GM10266 (cell line): ENCODE measurements at regions not wholly inside any gene's neighbourhood (a gene's known extent, or its start where the extent isn't known, plus 50 kb on each side); places are given as distances from the start of the nearest gene placed in this dataset.

Experiments
- DNase-seq: peaks from one replicate; pipeline ENCODE4 v3.0.0; 2012; ENCODE audit errors: extremely low spot score
- TF ChIP-seq, protein P1 (sequence below): IDR thresholded peaks from 2 replicates; pipeline ENCODE4 v1.5.1; 2012; ENCODE audit warnings: mild to moderate bottlenecking, low read depth; ENCODE audit not compliant: control insufficient read depth, insufficient read depth; ENCODE audit errors: missing control alignments

DNA sequence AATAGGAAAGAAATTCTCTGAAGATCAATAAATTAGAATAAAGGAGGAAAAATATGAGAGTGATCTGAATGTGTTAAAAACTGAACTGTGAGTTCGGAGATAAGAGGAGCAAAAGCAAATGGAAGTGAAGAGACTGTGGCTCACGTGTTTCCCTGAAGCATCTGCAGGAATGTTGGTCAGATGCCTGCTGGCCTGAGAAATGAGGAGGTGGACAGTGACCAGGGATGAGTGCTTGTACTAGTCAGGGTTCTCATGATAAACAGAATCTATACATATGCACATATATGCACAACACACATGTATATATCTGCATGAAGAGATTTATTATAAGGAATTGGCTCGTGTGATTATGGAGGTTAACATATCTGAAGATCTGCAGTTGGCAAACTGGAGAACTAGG is 103.4 kb upstream of the TIAM1 start:
- DNase-seq = no peak
- TF ChIP-seq, protein P1, sequence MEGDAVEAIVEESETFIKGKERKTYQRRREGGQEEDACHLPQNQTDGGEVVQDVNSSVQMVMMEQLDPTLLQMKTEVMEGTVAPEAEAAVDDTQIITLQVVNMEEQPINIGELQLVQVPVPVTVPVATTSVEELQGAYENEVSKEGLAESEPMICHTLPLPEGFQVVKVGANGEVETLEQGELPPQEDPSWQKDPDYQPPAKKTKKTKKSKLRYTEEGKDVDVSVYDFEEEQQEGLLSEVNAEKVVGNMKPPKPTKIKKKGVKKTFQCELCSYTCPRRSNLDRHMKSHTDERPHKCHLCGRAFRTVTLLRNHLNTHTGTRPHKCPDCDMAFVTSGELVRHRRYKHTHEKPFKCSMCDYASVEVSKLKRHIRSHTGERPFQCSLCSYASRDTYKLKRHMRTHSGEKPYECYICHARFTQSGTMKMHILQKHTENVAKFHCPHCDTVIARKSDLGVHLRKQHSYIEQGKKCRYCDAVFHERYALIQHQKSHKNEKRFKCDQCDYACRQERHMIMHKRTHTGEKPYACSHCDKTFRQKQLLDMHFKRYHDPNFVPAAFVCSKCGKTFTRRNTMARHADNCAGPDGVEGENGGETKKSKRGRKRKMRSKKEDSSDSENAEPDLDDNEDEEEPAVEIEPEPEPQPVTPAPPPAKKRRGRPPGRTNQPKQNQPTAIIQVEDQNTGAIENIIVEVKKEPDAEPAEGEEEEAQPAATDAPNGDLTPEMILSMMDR = no peak

DNA sequence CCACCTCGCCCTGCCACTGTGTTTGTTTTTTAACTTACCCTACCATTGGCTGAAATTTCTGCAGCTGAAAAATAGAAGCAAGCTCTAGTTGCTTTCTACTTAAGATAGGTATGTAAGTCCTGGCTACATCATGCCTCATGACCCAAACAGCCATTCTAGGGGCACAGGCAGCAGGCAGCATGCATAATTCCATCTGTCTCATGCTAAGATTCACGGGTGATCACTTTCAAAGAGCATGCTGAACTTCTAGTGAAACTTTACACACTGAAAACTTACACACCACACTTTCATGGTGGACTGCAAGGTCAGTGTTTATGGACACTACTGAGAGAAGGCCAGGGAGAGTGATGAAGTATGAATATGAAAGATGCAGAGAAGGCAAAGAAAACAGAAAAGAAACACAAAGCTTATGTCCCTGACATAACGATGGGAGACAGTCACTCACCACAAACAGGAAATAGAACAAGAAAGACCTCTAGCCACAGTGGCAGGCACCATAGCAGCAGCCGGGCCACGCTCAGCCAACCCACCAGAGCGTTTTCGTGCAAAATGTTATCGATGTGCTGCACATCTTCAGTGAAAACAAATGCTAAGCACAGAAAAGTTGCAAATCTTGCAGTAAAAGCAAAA is 102.3 kb upstream of the TIAM1 start:
- TF ChIP-seq, protein P1 = no peak
- DNase-seq = no peak

DNA sequence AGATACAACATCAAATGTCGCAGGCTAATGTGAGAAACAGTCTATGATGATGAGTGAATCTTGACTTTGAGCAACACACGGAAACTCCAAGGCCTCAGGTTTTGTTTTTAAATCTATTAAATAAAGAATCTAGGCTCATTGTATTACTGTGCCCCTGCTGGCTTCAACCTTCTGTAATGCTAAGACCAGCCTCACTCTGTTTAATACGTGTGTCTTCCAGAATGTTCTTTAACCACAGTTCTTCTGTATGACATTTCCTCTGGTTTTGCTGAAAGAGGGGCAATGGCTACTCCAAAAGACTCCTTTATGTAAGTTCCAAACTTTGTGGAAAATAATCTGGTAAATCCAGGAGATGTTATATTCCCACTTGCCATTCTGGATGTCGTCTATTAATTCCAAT is 101.1 kb upstream of the TIAM1 start:
- no peak for DNase-seq
- TF ChIP-seq, protein P1 = no peak

DNA sequence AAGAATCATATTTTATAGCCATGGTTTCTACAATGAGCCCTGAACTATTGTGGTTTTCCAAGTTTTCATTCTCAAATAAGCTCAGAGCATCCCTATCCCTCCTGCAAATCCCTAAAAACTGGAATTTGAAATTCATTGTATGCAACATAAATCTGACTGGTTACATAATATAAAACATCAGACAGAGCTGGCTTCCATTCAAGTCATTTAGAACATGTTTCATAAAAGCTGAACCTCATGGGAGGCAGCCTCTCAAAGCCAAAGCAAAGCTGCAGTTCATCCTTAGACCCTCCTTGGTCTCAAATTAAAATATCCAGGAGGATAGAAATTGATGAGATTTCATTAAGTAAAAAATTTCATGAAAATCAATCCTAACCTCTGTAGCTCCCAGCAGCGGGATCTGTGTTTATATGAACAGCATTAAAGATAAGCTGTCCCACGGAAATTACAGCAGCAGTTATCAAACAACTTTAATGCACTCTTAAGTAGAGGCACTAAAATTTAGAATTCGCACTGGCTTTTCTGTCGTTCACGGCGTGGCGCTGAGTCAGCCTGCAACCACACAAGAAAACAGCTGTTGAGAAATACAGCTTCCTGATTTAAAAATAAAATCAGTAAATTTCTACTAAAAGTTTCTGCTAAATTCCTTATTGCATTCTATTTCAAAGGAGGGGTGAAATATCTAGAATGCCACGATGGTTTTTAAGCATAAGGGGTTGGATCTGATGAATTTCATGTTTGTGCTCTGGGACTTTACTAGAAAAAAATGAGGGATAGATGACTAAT is 99.9 kb upstream of the TIAM1 start:
- no peak for DNase-seq
- TF ChIP-seq, protein P1 = no peak

DNA sequence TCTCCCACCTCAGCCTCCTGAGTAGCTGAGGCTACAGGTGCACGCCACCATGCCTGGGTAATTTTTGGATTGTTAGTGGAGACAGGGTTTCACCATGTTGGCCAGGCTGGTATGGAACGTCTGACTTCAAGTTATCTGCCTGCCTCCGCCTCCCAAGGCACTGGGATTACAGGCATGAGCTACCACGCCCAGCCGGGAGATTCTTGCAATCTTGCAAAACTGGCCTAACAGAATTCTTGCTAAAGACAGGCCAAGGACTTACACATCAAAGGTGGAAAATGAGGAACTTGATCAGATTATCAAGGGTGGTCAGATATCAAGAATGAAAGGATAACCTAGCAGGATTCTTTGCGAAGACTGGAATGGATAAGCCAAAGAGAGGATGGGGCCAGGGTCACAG is 98.3 kb upstream of the TIAM1 start:
- TF ChIP-seq, protein P1 = no peak
- no peak for DNase-seq

DNA sequence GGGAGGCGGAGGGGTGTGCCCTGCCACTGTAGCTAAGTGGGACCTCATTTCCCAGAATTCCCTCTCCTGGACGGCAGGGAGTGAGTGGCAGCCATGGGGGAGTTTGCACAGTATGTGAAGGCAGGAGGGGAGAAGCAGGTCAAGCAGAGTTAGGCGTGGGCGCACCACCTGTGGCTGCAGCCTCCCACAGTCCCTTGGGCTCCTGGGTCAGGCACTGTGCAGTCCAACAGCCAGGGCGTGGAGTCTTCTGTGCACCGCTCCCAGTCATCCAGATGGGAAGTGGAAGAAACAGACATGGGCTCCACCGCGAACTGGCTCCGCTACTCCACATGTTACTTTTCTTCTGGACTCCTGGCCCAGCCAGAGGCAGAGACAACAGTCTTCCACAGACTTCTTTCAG is 85.4 kb upstream of the TIAM1 start:
- DNase-seq = no peak
- TF ChIP-seq, protein P1 = no peak

DNA sequence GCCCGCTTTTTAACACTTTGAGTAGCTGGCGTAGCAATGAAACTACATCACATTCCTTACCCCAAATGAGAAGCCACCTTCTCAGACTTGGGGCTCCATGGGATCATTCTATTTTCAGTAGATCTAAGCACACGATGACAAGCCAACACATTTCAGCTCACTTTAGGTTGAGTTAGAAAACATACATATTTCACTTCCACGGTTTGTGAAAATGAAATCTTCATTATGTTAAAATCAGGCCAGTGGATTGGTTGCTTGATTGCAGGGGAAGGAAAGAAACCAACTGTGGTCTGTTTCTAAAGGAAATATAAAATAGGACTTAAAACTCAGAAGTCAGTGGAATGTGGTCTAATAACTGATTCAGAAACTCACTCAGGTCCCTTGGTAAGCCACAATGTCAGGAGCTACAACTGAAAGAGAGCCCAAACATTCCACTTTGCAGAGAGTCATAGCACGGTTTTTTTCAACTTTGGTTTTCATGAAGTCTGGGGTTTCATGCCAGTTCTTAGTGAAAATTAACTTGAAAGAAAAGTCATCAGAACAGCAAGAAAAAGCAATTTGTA is 82.3 kb upstream of the TIAM1 start:
- no peak for DNase-seq
- TF ChIP-seq, protein P1 = no peak
